HCT116 (cell line): ENCODE measurements at regions not wholly inside any gene's neighbourhood (a gene's known extent, or its start where the extent isn't known, plus 50 kb on each side); places are given as distances from the start of the nearest gene placed in this dataset.
A peak's percentile ranks its signal among the peaks of the same experiment; 100 is the strongest.
"Not testable (repeated sequence)": the region's sequence is repeated elsewhere in the genome, so short reads cannot be mapped to it uniquely, and the experiment has no call there.

ENCODE experiments used
- ATAC-seq: fragments of 200-7000 bp; cut with Tn5 transposase; 2 replicates; pipeline ENCODE4 v1.9.1; 2020; ENCODE audit warnings: mild to moderate bottlenecking, moderate library complexity
- BruUV-seq: library from RNA; stranded (reverse); fragments of 400-500 nt; replicated peaks from 2 replicates; lab custom pipeline; 2021; lab: Mats Ljungman, UMichigan
- CTCF ChIA-PET: fragments of 300-600 bp; sonication (Branson Sonifier 250); formaldehyde crosslinking; loops from one replicate; lab custom pipeline; 2021; ENCODE audit warnings: antibody characterized with exemption; lab: Charles Lee
- POLR2A ChIA-PET: fragments of 300-600, 350-600 bp; sonication (Branson Sonifier 250); formaldehyde crosslinking; loops from one replicate; lab custom pipeline; 2021; ENCODE audit warnings: antibody characterized with exemption; lab: Charles Lee
- RAD21 ChIA-PET, 2 experiments: fragments of 300-600 bp; sonication (Branson Sonifier 250); formaldehyde crosslinking; loops; one replicate each; lab custom pipeline; 2023; ENCODE audit warnings: low total read pairs in 2 of 2; ENCODE audit not compliant: uncharacterized antibody in 2 of 2, unreplicated experiment in 2 of 2, low non-redundant PET in 1 of 2; lab: Charles Lee
- DNase-seq: peaks from one replicate; pipeline ENCODE4 v3.0.0-alpha.2; 2010; ENCODE audit warnings: low read depth, low spot score
- H2AFZ ChIP-seq: fragments of 200-600 bp; shearing (Covaris generic), sonication (generic); 2 replicates; pipeline ENCODE4 v1.6.1; 2017; ENCODE audit warnings: low read depth, mixed run types, mixed read lengths, antibody characterized with exemption, low read length; ENCODE audit not compliant: poor library complexity, severe bottlenecking
- H3K27ac ChIP-seq: 2 replicates; pipeline ENCODE4 v1.5.1; 2012; ENCODE audit warnings: low read depth, low read length
- H3K27me3 ChIP-seq: fragments of 200-600 bp; sonication (generic); 2 replicates; pipeline ENCODE4 v1.6.1; 2016; ENCODE audit warnings: mixed run types, low read length, mixed read lengths; ENCODE audit not compliant: insufficient read depth
- H3K36me3 ChIP-seq, 2 experiments: fragments of 200-500 bp in 1 of 2; fragments of 200-600 bp in 1 of 2; sonication (Bioruptor generic) in 1 of 2; sonication (generic) in 1 of 2; 2 replicates each; pipeline versions ENCODE4 v1.5.1 to v1.6.1; 2014 to 2016; ENCODE audit warnings: low read length in 2 of 2, inconsistent platforms in 1 of 2, mixed read lengths in 1 of 2, mixed run types in 1 of 2; ENCODE audit not compliant: insufficient read depth in 2 of 2, control insufficient read depth in 1 of 2
- H3K4me1 ChIP-seq, 2 experiments: fragments of 200-600 bp in 1 of 2; sonication (generic) in 1 of 2; 2 replicates each; pipeline versions ENCODE4 v1.5.1 to v1.6.1; 2012 to 2017; ENCODE audit warnings: low read length in 2 of 2, inconsistent platforms in 1 of 2, mild to moderate bottlenecking in 1 of 2, mixed read lengths in 1 of 2, mixed run types in 1 of 2, moderate library complexity in 1 of 2; ENCODE audit not compliant: insufficient read depth in 2 of 2, control insufficient read depth in 1 of 2
- H3K4me2 ChIP-seq: fragments of 200-600 bp; sonication (generic); 2 replicates; pipeline ENCODE4 v1.6.1; 2017; ENCODE audit warnings: mixed run types, low read length, mixed read lengths
- H3K4me3 ChIP-seq, 2 experiments: fragments of 200-600 bp in 1 of 2; sonication (generic) in 1 of 2; replicated peaks in 1 of 2; 2 replicates each; pipeline ENCODE4 v1.5.1; 2011 to 2016; ENCODE audit warnings: low read length in 2 of 2, control low read depth in 1 of 2, low read depth in 1 of 2, mild to moderate bottlenecking in 1 of 2, mixed read lengths in 1 of 2, mixed run types in 1 of 2
- H3K79me2 ChIP-seq: fragments of 200-600 bp; sonication (generic); 2 replicates; pipeline ENCODE4 v1.6.1; 2017; ENCODE audit warnings: mild to moderate bottlenecking, mixed run types, low read length, moderate library complexity, mixed read lengths; ENCODE audit not compliant: insufficient read depth
- H3K9ac ChIP-seq: fragments of 200-600 bp; sonication (generic); 2 replicates; pipeline ENCODE4 v1.6.1; 2016; ENCODE audit warnings: low read length, mixed read lengths
- H3K9me2 ChIP-seq: fragments of 200-600 bp; sonication (generic), shearing (Covaris generic); 2 replicates; pipeline ENCODE4 v1.6.1; 2017; ENCODE audit warnings: mixed run types, mild to moderate bottlenecking, moderate library complexity; ENCODE audit not compliant: insufficient read depth
- H3K9me3 ChIP-seq, 2 experiments: fragments of 200-500 bp in 1 of 2; fragments of 200-600 bp in 1 of 2; sonication (Bioruptor generic) in 1 of 2; sonication (generic) in 1 of 2; 2 replicates each; pipeline ENCODE4 v1.6.1; 2014 to 2017; ENCODE audit warnings: low read length in 2 of 2, mixed read lengths in 2 of 2, inconsistent platforms in 1 of 2, low read depth in 1 of 2, mild to moderate bottlenecking in 1 of 2, mixed run types in 1 of 2, moderate library complexity in 1 of 2; ENCODE audit not compliant: control insufficient read depth in 1 of 2, insufficient read depth in 1 of 2
- H4K20me1 ChIP-seq: fragments of 200-600 bp; sonication (generic), shearing (Covaris generic); 2 replicates; pipeline ENCODE4 v1.6.1; 2017; ENCODE audit warnings: mixed run types, mild to moderate bottlenecking, moderate library complexity; ENCODE audit not compliant: insufficient read depth
- CBX3 ChIP-seq: IDR thresholded peaks from 2 replicates; pipeline ENCODE4 v1.6.1; 2012; ENCODE audit warnings: low read depth
- intact Hi-C: fragments of 100-400 bp; cut with micrococcal nuclease; formaldehyde crosslinking; loops from 2 replicates; pipeline ENCODE4 v1.10.0; 2022
- microRNA-seq: library from miRNA; unstranded; fragments of <30 nt; microRNA quantifications from one replicate; pipeline ENCODE4, GENCODE V29; 2016; ENCODE audit warnings: borderline number of aligned reads

GRCh38 chr6:27195547-27195946 lies 52.0 kb upstream of the PRSS16 start:
- H3K36me3 ChIP-seq, H3K9me2 ChIP-seq, H3K27ac ChIP-seq, H3K4me3 ChIP-seq, H3K4me1 ChIP-seq, ATAC-seq, H3K4me2 ChIP-seq, H3K27me3 ChIP-seq, H4K20me1 ChIP-seq, intact Hi-C loops, H3K9ac ChIP-seq: not testable (repeated sequence)
- 0 out of 2 replicates have a peak, but pooled peaks have one; percentile 35 for TF ChIP-seq CBX3
- TF ChIP-seq, all 23 proteins: peak for 1; not testable (repeated sequence) for 22
- POLR2A ChIA-PET, DNase-seq, RAD21 ChIA-PET, H2AFZ ChIP-seq, H3K9me3 ChIP-seq, BruUV-seq, H3K79me2 ChIP-seq, CTCF ChIA-PET: not testable (repeated sequence)

Small RNA genes in the stretch of these regions (microRNA-seq; reads per million reads assigned to microRNA genes)
- gene MIR3143 = 11.7 reads per million, percentile 32 among the genes with 10 or more reads in this experiment
